ENCODE measurements at regions not wholly inside any gene's neighbourhood (a gene's known extent, or its start where the extent isn't known, plus 50 kb on each side); places are given as distances from the start of the nearest gene placed in this dataset.
A peak's percentile ranks its signal among the peaks of the same experiment; 100 is the strongest.

GRCh38 chr5:174837919-174838902 is 113.8 kb downstream of the MSX2 start:
- H3K27me3 Mint-ChIP-seq (ENCODE audit: insufficient read depth, unreplicated experiment), result peaks cover 14% of the 10 kb centered on the region
- H3K36me3 ChIP-seq (ENCODE audit: control insufficient read depth, insufficient read depth, low read length), result no peaks in the 10 kb centered on the region
- no peaks in the 10 kb centered on the region for H3K4me1 Mint-ChIP-seq (ENCODE audit: low read depth, unreplicated experiment)
- no peak overlapping the region for H3K4me3 ChIP-seq (ENCODE audit: low read depth, low read length)
- ChIA-PET CTCF (no interaction called here), POLR2A (no interaction called here)
- BruUV-seq (replicated peaks), result no TSS peak
- no peaks in the 10 kb centered on the region for H3K27me3 ChIP-seq (replicated peaks; ENCODE audit: control insufficient read depth, insufficient read depth, low read length)
- no peak overlapping the region for H3K27ac Mint-ChIP-seq (ENCODE audit: unreplicated experiment)
- peak in 1 of 2 experiments; percentile 15 for TF ChIP-seq CTCF (IDR thresholded peaks at IDR 0.05; ENCODE audit: insufficient read depth in 1 of 2, low read depth in 1 of 2, low read length in 1 of 2, severe bottlenecking in 1 of 2, unreplicated experiment in 1 of 2)
- no peak for DNase-seq
- no peaks in the 10 kb centered on the region for H3K36me3 Mint-ChIP-seq (ENCODE audit: insufficient read depth, unreplicated experiment)
- no peaks in the 10 kb centered on the region for H3K9me3 ChIP-seq
- intact Hi-C loops (cut with micrococcal nuclease; ENCODE audit: unreplicated experiment), result loop anchor here (1.0 kb wide), 1 partner anchor 98 kb away; no protein-coding TSS in a partner anchor
- H3K4me1 ChIP-seq, result no peaks in the 10 kb centered on the region
- H3K4me3 Mint-ChIP-seq (ENCODE audit: unreplicated experiment), result no peak overlapping the region
- H3K9me3 Mint-ChIP-seq (ENCODE audit: unreplicated experiment), result no peaks in the 10 kb centered on the region

- H3K4me3 ChIP-seq (ENCODE audit: low read depth, low read length), result no peak overlapping the region
- DNase-seq, result no peak
- CTCF ChIA-PET, result no interaction called here
- no peak overlapping the region for H3K27ac Mint-ChIP-seq (ENCODE audit: unreplicated experiment)
- H3K36me3 Mint-ChIP-seq (ENCODE audit: insufficient read depth, unreplicated experiment), result no peaks in the 10 kb centered on the region
- H3K9me3 ChIP-seq, result no peaks in the 10 kb centered on the region
- H3K4me1 Mint-ChIP-seq (ENCODE audit: low read depth, unreplicated experiment), result no peaks in the 10 kb centered on the region
- intact Hi-C loops (cut with micrococcal nuclease; ENCODE audit: unreplicated experiment), result no loop called here
- H3K36me3 ChIP-seq (ENCODE audit: control insufficient read depth, insufficient read depth, low read length), result no peaks in the 10 kb centered on the region
- POLR2A ChIA-PET, result no interaction called here
- no peak for TF ChIP-seq CTCF (IDR thresholded peaks at IDR 0.05; ENCODE audit: insufficient read depth in 1 of 2, low read depth in 1 of 2, low read length in 1 of 2, severe bottlenecking in 1 of 2, unreplicated experiment in 1 of 2)
- H3K27me3 ChIP-seq (replicated peaks; ENCODE audit: control insufficient read depth, insufficient read depth, low read length), result no peaks in the 10 kb centered on the region
- H3K4me3 Mint-ChIP-seq (ENCODE audit: unreplicated experiment), result no peak overlapping the region
- H3K27me3 Mint-ChIP-seq (ENCODE audit: insufficient read depth, unreplicated experiment), result peaks cover 6% of the 10 kb centered on the region
- BruUV-seq (replicated peaks), result no TSS peak
- no peaks in the 10 kb centered on the region for H3K9me3 Mint-ChIP-seq (ENCODE audit: unreplicated experiment)
- no peaks in the 10 kb centered on the region for H3K4me1 ChIP-seq
Measured at GRCh38 chr5:174834081-174834480, 109.7 kb downstream of the MSX2 start.

- no peaks in the 10 kb centered on the region for H3K9me3 ChIP-seq
- DNase-seq, result no peak
- no peak overlapping the region for H3K4me3 Mint-ChIP-seq (ENCODE audit: unreplicated experiment)
- peaks cover 10% of the 10 kb centered on the region for H3K27me3 Mint-ChIP-seq (ENCODE audit: insufficient read depth, unreplicated experiment)
- H3K27ac Mint-ChIP-seq (ENCODE audit: unreplicated experiment), result no peak overlapping the region
- POLR2A ChIA-PET, result no interaction called here
- no peaks in the 10 kb centered on the region for H3K27me3 ChIP-seq (replicated peaks; ENCODE audit: control insufficient read depth, insufficient read depth, low read length)
- no peaks in the 10 kb centered on the region for H3K36me3 ChIP-seq (ENCODE audit: control insufficient read depth, insufficient read depth, low read length)
- H3K4me1 ChIP-seq, result no peaks in the 10 kb centered on the region
- BruUV-seq (replicated peaks), result no TSS peak
- no peaks in the 10 kb centered on the region for H3K4me1 Mint-ChIP-seq (ENCODE audit: low read depth, unreplicated experiment)
- no peak for TF ChIP-seq CTCF (IDR thresholded peaks at IDR 0.05; ENCODE audit: insufficient read depth in 1 of 2, low read depth in 1 of 2, low read length in 1 of 2, severe bottlenecking in 1 of 2, unreplicated experiment in 1 of 2)
- CTCF ChIA-PET, result no interaction called here
- H3K9me3 Mint-ChIP-seq (ENCODE audit: unreplicated experiment), result no peaks in the 10 kb centered on the region
- H3K36me3 Mint-ChIP-seq (ENCODE audit: insufficient read depth, unreplicated experiment), result no peaks in the 10 kb centered on the region
- intact Hi-C loops (cut with micrococcal nuclease; ENCODE audit: unreplicated experiment), result no loop called here
- no peak overlapping the region for H3K4me3 ChIP-seq (ENCODE audit: low read depth, low read length)
Measured at GRCh38 chr5:174832811-174833210, 108.4 kb downstream of the MSX2 start.
